ENCODE measurements at regions not wholly inside any gene's neighbourhood (a gene's known extent, or its start where the extent isn't known, plus 50 kb on each side); places are given as distances from the start of the nearest gene placed in this dataset.

DNA sequence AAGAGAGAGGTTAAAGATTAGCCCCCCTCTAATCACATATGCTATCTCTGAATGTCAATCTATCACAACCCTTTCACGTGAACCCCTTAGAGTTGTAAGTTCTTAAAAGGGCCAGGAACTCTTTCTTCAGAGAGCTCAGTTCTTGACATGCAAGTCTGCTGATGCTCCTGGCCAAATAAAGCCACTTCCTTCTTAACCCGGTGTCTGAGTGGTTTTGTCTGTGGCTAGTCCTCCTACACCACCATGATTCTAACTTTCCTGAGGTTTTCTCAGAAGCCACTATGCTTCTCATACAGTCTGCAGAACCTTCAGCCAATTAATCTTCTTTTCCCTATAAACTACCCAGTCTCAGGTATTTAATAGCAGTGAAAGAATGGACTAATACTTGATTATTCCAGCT lies 231.1 kb upstream of the CNTN6 start:
- Mint-ChIP-seq H3K27ac (no peak overlapping the region), H3K36me3 (ENCODE audit: low read depth) (peaks cover 7% of the 10 kb centered on the region; the same call in 1 of the 3 replicates), H3K4me1 (no peaks in the 10 kb centered on the region), H3K27me3 (ENCODE audit: insufficient read depth, low read depth, poor library complexity) (no peaks in the 10 kb centered on the region), H3K4me3 (no peak overlapping the region), H3K9me3 (peaks cover 45% of the 10 kb centered on the region)
- no peak overlapping the region for H2AFZ ChIP-seq
- ATAC-seq (no peak), DNase-seq (ENCODE audit: low spot score) (no peak)
- H3K36me3 ChIP-seq (ENCODE audit: insufficient read depth): no peaks in the 10 kb centered on the region
- H3F3A ChIP-seq (replicated peaks; ENCODE audit: low read depth): no peaks in the 10 kb centered on the region
- H3K9me2 ChIP-seq (ENCODE audit: insufficient read depth): no peaks in the 10 kb centered on the region
- H3K4me3 ChIP-seq: no peak overlapping the region
- TF ChIP-seq, protein P1, sequence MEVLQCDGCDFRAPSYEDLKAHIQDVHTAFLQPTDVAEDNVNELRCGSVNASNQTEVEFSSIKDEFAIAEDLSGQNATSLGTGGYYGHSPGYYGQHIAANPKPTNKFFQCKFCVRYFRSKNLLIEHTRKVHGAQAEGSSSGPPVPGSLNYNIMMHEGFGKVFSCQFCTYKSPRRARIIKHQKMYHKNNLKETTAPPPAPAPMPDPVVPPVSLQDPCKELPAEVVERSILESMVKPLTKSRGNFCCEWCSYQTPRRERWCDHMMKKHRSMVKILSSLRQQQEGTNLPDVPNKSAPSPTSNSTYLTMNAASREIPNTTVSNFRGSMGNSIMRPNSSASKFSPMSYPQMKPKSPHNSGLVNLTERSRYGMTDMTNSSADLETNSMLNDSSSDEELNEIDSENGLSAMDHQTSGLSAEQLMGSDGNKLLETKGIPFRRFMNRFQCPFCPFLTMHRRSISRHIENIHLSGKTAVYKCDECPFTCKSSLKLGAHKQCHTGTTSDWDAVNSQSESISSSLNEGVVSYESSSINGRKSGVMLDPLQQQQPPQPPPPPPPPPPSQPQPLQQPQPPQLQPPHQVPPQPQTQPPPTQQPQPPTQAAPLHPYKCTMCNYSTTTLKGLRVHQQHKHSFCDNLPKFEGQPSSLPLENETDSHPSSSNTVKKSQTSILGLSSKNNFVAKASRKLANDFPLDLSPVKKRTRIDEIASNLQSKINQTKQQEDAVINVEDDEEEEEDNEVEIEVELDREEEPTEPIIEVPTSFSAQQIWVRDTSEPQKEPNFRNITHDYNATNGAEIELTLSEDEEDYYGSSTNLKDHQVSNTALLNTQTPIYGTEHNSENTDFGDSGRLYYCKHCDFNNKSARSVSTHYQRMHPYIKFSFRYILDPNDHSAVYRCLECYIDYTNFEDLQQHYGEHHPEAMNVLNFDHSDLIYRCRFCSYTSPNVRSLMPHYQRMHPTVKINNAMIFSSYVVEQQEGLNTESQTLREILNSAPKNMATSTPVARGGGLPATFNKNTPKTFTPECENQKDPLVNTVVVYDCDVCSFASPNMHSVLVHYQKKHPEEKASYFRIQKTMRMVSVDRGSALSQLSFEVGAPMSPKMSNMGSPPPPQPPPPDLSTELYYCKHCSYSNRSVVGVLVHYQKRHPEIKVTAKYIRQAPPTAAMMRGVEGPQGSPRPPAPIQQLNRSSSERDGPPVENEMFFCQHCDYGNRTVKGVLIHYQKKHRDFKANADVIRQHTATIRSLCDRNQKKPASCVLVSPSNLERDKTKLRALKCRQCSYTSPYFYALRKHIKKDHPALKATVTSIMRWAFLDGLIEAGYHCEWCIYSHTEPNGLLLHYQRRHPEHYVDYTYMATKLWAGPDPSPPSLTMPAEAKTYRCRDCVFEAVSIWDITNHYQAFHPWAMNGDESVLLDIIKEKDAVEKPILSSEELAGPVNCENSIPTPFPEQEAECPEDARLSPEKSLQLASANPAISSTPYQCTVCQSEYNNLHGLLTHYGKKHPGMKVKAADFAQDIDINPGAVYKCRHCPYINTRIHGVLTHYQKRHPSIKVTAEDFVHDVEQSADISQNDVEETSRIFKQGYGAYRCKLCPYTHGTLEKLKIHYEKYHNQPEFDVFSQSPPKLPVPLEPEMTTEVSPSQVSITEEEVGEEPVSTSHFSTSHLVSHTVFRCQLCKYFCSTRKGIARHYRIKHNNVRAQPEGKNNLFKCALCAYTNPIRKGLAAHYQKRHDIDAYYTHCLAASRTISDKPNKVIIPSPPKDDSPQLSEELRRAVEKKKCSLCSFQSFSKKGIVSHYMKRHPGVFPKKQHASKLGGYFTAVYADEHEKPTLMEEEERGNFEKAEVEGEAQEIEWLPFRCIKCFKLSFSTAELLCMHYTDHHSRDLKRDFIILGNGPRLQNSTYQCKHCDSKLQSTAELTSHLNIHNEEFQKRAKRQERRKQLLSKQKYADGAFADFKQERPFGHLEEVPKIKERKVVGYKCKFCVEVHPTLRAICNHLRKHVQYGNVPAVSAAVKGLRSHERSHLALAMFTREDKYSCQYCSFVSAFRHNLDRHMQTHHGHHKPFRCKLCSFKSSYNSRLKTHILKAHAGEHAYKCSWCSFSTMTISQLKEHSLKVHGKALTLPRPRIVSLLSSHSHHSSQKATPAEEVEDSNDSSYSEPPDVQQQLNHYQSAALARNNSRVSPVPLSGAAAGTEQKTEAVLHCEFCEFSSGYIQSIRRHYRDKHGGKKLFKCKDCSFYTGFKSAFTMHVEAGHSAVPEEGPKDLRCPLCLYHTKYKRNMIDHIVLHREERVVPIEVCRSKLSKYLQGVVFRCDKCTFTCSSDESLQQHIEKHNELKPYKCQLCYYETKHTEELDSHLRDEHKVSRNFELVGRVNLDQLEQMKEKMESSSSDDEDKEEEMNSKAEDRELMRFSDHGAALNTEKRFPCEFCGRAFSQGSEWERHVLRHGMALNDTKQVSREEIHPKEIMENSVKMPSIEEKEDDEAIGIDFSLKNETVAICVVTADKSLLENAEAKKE (CRISPR knock-in tag; IDR thresholded peaks at IDR 0.05): no peak
- TF ChIP-seq, protein P2, sequence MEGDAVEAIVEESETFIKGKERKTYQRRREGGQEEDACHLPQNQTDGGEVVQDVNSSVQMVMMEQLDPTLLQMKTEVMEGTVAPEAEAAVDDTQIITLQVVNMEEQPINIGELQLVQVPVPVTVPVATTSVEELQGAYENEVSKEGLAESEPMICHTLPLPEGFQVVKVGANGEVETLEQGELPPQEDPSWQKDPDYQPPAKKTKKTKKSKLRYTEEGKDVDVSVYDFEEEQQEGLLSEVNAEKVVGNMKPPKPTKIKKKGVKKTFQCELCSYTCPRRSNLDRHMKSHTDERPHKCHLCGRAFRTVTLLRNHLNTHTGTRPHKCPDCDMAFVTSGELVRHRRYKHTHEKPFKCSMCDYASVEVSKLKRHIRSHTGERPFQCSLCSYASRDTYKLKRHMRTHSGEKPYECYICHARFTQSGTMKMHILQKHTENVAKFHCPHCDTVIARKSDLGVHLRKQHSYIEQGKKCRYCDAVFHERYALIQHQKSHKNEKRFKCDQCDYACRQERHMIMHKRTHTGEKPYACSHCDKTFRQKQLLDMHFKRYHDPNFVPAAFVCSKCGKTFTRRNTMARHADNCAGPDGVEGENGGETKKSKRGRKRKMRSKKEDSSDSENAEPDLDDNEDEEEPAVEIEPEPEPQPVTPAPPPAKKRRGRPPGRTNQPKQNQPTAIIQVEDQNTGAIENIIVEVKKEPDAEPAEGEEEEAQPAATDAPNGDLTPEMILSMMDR (conservative IDR thresholded peaks at IDR 0.05; ENCODE audit: low read depth in 2 of 2): no peak
- no peak for TF ChIP-seq STAT1 (IDR thresholded peaks at IDR 0.05; ENCODE audit: unreplicated experiment)
- no peak for TF ChIP-seq NANOG (IDR thresholded peaks at IDR 0.05; ENCODE audit: borderline replicate concordance)
- TF ChIP-seq EZH2phosphoT487 (IDR thresholded peaks at IDR 0.05; ENCODE audit: unreplicated experiment): no peak
- TF ChIP-seq ETS1 (IDR thresholded peaks at IDR 0.05): no peak
- no peak for TF ChIP-seq CREB1 (CRISPR knock-in tag; IDR thresholded peaks at IDR 0.05; ENCODE audit: low read depth)
- no peak for TF ChIP-seq POLR2AphosphoS5 (IDR thresholded peaks at IDR 0.05; ENCODE audit: low read depth)
- no peak for TF ChIP-seq ZNF114 (CRISPR knock-in tag; IDR thresholded peaks at IDR 0.05)
- TF ChIP-seq ZNF331 (CRISPR knock-in tag; IDR thresholded peaks at IDR 0.05; ENCODE audit: low read depth): no peak
- TF ChIP-seq JUNB (IDR thresholded peaks at IDR 0.05; ENCODE audit: unreplicated experiment): no peak
- no peak for TF ChIP-seq EZH2 (IDR thresholded peaks at IDR 0.05; ENCODE audit: low read depth, unreplicated experiment)
- TF ChIP-seq, protein P3, sequence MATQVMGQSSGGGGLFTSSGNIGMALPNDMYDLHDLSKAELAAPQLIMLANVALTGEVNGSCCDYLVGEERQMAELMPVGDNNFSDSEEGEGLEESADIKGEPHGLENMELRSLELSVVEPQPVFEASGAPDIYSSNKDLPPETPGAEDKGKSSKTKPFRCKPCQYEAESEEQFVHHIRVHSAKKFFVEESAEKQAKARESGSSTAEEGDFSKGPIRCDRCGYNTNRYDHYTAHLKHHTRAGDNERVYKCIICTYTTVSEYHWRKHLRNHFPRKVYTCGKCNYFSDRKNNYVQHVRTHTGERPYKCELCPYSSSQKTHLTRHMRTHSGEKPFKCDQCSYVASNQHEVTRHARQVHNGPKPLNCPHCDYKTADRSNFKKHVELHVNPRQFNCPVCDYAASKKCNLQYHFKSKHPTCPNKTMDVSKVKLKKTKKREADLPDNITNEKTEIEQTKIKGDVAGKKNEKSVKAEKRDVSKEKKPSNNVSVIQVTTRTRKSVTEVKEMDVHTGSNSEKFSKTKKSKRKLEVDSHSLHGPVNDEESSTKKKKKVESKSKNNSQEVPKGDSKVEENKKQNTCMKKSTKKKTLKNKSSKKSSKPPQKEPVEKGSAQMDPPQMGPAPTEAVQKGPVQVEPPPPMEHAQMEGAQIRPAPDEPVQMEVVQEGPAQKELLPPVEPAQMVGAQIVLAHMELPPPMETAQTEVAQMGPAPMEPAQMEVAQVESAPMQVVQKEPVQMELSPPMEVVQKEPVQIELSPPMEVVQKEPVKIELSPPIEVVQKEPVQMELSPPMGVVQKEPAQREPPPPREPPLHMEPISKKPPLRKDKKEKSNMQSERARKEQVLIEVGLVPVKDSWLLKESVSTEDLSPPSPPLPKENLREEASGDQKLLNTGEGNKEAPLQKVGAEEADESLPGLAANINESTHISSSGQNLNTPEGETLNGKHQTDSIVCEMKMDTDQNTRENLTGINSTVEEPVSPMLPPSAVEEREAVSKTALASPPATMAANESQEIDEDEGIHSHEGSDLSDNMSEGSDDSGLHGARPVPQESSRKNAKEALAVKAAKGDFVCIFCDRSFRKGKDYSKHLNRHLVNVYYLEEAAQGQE (IDR thresholded peaks at IDR 0.05; ENCODE audit: unreplicated experiment): no peak
- no peaks in the 10 kb centered on the region for H3K79me2 ChIP-seq (replicated peaks; ENCODE audit: insufficient read depth)
- no peak overlapping the region for H3K4me2 ChIP-seq
- no peaks in the 10 kb centered on the region for H3K27me3 ChIP-seq (ENCODE audit: insufficient read depth)
- no peak overlapping the region for H3K27ac ChIP-seq (ENCODE audit: low read depth)
- H4K20me1 ChIP-seq (replicated peaks; ENCODE audit: insufficient read depth): no peaks in the 10 kb centered on the region
- no peaks in the 10 kb centered on the region for H3K4me1 ChIP-seq (ENCODE audit: insufficient read depth)

Measured in GM23338 (cell line).